GM13977 (cell line): ENCODE measurements at regions not wholly inside any gene's neighbourhood (a gene's known extent, or its start where the extent isn't known, plus 50 kb on each side); places are given as distances from the start of the nearest gene placed in this dataset.

Experiments
- DNase-seq: peaks from one replicate; pipeline ENCODE4 v3.0.0; 2012; ENCODE audit warnings: low spot score
- in situ Hi-C: fragments of 300-500 bp; cut with MboI; formaldehyde crosslinking; loops from one replicate; pipeline ENCODE4 v1.12.0; 2022; ENCODE audit warnings: low sequenced_read_pairs, low pct_unique_long_range_greater_than_20kb, mixed read lengths, inconsistent platforms; ENCODE audit not compliant: unreplicated experiment
- TF ChIP-seq, protein P1 (sequence below): IDR thresholded peaks from 2 replicates; pipeline ENCODE4 v1.5.1; 2012; ENCODE audit warnings: mild to moderate bottlenecking, control low read depth; ENCODE audit not compliant: insufficient read depth; ENCODE audit errors: extremely low read depth, missing control alignments

- no peak for DNase-seq
- in situ Hi-C loops = no loop called here
- TF ChIP-seq, protein P1, sequence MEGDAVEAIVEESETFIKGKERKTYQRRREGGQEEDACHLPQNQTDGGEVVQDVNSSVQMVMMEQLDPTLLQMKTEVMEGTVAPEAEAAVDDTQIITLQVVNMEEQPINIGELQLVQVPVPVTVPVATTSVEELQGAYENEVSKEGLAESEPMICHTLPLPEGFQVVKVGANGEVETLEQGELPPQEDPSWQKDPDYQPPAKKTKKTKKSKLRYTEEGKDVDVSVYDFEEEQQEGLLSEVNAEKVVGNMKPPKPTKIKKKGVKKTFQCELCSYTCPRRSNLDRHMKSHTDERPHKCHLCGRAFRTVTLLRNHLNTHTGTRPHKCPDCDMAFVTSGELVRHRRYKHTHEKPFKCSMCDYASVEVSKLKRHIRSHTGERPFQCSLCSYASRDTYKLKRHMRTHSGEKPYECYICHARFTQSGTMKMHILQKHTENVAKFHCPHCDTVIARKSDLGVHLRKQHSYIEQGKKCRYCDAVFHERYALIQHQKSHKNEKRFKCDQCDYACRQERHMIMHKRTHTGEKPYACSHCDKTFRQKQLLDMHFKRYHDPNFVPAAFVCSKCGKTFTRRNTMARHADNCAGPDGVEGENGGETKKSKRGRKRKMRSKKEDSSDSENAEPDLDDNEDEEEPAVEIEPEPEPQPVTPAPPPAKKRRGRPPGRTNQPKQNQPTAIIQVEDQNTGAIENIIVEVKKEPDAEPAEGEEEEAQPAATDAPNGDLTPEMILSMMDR = no peak
These were observed 69.1 kb downstream of the ACKR3 start for GRCh38 chr2:236638707-236639106.

DNA sequence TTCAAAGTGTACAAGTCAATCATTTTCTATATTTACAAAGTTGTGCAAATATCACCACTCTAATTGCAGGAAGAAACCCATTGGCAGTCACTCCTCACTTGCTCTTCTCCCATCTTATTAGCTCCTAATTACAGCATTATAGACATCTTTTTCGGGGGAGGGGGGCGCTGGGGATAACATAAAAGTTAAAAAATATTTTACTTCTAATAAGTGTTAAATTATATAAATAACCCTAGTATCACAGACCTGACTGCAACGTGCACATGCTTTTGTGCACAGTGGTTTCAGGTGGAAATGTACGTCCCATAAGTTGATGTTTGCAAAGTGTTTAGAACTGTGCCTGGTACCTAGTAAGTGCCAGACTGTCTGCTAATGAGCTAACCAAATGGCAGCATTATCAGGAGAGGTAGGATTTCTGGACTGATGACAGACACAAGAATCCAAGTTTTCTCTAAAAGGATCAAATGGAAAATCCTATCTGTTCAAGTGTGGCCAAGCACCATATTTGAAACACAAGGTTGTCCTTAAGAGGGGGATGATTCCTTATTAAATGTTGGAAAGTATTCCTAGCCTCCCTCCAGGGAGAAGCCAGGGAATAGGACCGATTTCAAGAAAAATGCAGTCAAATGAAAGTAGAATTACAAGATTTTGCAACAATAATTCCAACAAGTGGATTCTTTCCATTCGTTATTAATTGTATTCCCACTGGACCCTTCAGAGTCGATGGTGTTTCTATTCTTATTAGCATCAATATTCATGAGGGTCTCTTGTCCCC lies 70.0 kb downstream of the ACKR3 start:
- DNase-seq = no peak

GRCh38 chr2:236641051-236641726 lies 71.6 kb downstream of the ACKR3 start:
- no peak for DNase-seq
- in situ Hi-C loops = no loop called here
- TF ChIP-seq, protein P1 = no peak

More for the DNA sequence above, 70.0 kb downstream of the ACKR3 start:
- TF ChIP-seq, protein P1 = no peak
- in situ Hi-C loops = no loop called here

- no peak for DNase-seq
- TF ChIP-seq, protein P1 = no peak
- in situ Hi-C loops = no loop called here
These were observed 72.5 kb downstream of the ACKR3 start for GRCh38 chr2:236642125-236642524.

DNA sequence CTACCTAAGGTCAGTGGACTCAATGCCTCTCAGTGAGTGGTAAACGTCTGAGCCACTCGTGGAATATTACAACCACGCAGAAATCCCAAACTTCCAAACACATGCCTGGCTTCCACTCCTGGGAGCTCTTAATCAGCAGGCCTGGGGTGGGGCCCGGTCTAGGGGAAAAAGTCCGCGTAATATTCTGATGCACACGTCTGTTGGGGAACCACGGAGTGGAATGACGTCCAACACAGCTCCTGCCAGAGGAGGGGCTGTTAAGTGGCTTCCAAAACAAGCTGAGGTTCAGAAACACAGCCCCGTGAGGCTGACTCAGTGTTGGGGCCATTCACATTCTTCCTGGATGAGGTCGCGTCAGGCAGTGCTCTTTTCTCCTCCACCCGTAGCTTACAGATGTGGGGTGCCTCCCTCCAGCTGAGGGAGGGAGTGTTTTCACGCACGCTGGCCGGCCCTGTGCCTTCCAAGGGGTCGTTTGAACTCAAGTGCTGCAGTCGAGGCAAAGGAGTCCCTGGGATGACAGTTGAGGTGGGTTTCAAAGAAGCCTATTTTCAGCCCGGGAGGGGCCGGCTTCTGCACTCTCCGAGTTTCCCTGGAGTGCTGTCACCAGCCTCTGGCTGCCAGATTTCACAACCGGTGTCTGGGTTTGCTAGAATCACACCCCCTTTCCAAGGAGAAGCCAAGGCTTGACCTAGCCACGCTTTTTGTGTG lies 73.1 kb downstream of the ACKR3 start:
- in situ Hi-C loops = no loop called here
- DNase-seq = no peak
- TF ChIP-seq, protein P1 = no peak

- DNase-seq = no peak
- in situ Hi-C loops = no loop called here
- TF ChIP-seq, protein P1 = no peak
These were observed 73.9 kb downstream of the ACKR3 start for GRCh38 chr2:236643480-236643879.
